HCT116 (cell line): ENCODE measurements at regions not wholly inside any gene's neighbourhood (a gene's known extent, or its start where the extent isn't known, plus 50 kb on each side); places are given as distances from the start of the nearest gene placed in this dataset.

ENCODE experiments used
- CTCF ChIP-seq, 3 experiments: fragments of 200-600 bp in 1 of 3; sonication (generic) in 1 of 3; IDR thresholded peaks in 2 of 3; conservative IDR thresholded peaks in 1 of 3; 2 replicates each; pipeline ENCODE4 v1.5.1; 2012 to 2017; ENCODE audit warnings: low read depth in 2 of 3, low read length in 2 of 3, antibody characterized with exemption in 1 of 3, borderline replicate concordance in 1 of 3, control low read depth in 1 of 3, mild to moderate bottlenecking in 1 of 3, mixed read lengths in 1 of 3, mixed run types in 1 of 3, moderate library complexity in 1 of 3; ENCODE audit not compliant: insufficient read depth in 1 of 3
- MAX ChIP-seq: IDR thresholded peaks from 2 replicates; pipeline ENCODE4 v1.6.1; 2012
- POLR2A ChIP-seq: IDR thresholded peaks from 2 replicates; pipeline ENCODE4 v1.7.0; 2011; ENCODE audit warnings: borderline replicate concordance; ENCODE audit not compliant: insufficient read depth, insufficient read length; ENCODE audit errors: extremely low read depth
- POLR2AphosphoS5 ChIP-seq: IDR thresholded peaks from 2 replicates; pipeline ENCODE4 v1.6.1; 2011; ENCODE audit warnings: mild to moderate bottlenecking, low read depth, low read length, moderate library complexity
- RAD21 ChIP-seq: IDR thresholded peaks from 2 replicates; pipeline ENCODE4 v1.6.1; 2012; ENCODE audit warnings: low read depth, mild to moderate bottlenecking
- SIN3A ChIP-seq: IDR thresholded peaks from 2 replicates; pipeline ENCODE4 v1.6.1; 2012; ENCODE audit warnings: low read depth
- YY1 ChIP-seq: IDR thresholded peaks from 2 replicates; pipeline ENCODE4 v1.6.1; 2011; ENCODE audit warnings: low read length, low read depth, moderate library complexity, mild to moderate bottlenecking; ENCODE audit not compliant: insufficient replicate concordance; ENCODE audit errors: extremely low read depth
- ZBTB33 ChIP-seq: IDR thresholded peaks from 2 replicates; pipeline ENCODE4 v1.6.1; 2011; ENCODE audit warnings: mild to moderate bottlenecking, low read length, moderate library complexity; ENCODE audit not compliant: insufficient replicate concordance; ENCODE audit errors: extremely low read depth

- TF ChIP-seq RAD21 (no peak), POLR2A (no peak), MAX (no peak), ZBTB33 (no peak), YY1 (no peak), CTCF (IDR thresholded peaks at IDR 0.05 in 2 of 3, conservative IDR thresholded peaks at IDR 0.05 in 1 of 3; ENCODE audit: borderline replicate concordance in 1 of 3, insufficient read depth in 1 of 3, low read depth in 2 of 3, low read length in 2 of 3) (no peak), POLR2AphosphoS5 (no peak), SIN3A (no peak)
Measured at GRCh38 chr17:33377837-33378595, 84.9 kb upstream of the ASIC2 start.
